Heart left ventricle (tissue), 13 donors: ENCODE measurements at regions not wholly inside any gene's neighbourhood (a gene's known extent, or its start where the extent isn't known, plus 50 kb on each side); places are given as distances from the start of the nearest gene placed in this dataset.

Source experiments
- CTCF ChIP-seq, 12 donors: fragments of 200-600 bp; sonication (generic) in 4 of 12; IDR thresholded peaks; one replicate each; pipeline versions ENCODE4 v1.5.0 to v1.8.0; 2018 to 2022; ENCODE audit warnings: antibody characterized with exemption in 12 of 12, mild to moderate bottlenecking in 5 of 12
- POLR2A ChIP-seq, 2 donors: fragments of 450-650 bp; IDR thresholded peaks; one replicate each; pipeline ENCODE4 v1.6.1; 2017; ENCODE audit warnings: antibody characterized with exemption in 2 of 2, mild to moderate bottlenecking in 2 of 2, moderate library complexity in 2 of 2
- donor health status: ischemic (EF 13 %, LVEDD 7.1; RV severe dilation, severe dysfunction).
- donor health status: DM: no; HTN: yes; CAD: no.
- donor health status: DM: no; HTN: no; CAD: no.
- donor health status: ischemic (EF 25% LVEDD 6.9; RV normal size, moderate dysfunction).
- donor health status: ischemic (EF 25% LVEDD 5.7; RV mildly dilated, moderate dysfunction).
- donor health status: ischemic (EF 35%, LVEDD 5.7; RV mildly dilated, moderate dysfunction).
- donor health status: nonischemic (EF 11% LVEDD 7.7; RV severe dilation, severe dysfunction).
- donor health status: DM: yes; HTN: yes; CAD: no.
- donor health status: PGD.
- donor health status: ischemic (EF 29% LVEDD 5.4; RV normal size, mild dysfunction).
- donor health status: nonischemic (EF 23%, LVEDD 6.1; RV moderate dilation, normal function).

- TF ChIP-seq CTCF (IDR thresholded peaks at IDR 0.05) = no peak
- TF ChIP-seq POLR2A (IDR thresholded peaks at IDR 0.05) = no peak
Observed at GRCh38 chr5:56412601-56413379, 179.7 kb upstream of the ANKRD55 start.
